ENCODE measurements at regions not wholly inside any gene's neighbourhood (a gene's known extent, or its start where the extent isn't known, plus 50 kb on each side); places are given as distances from the start of the nearest gene placed in this dataset.

- no peaks in the 10 kb centered on the region for H3K9me3 ChIP-seq
- H3K27ac ChIP-seq: no peak overlapping the region
- H3K4me3 ChIP-seq: no peak overlapping the region
- H3K27me3 ChIP-seq (ENCODE audit: low read depth): no peaks in the 10 kb centered on the region
- H3K36me3 ChIP-seq: no peaks in the 10 kb centered on the region
- no peak for DNase-seq
- no peak for TF ChIP-seq CTCF (IDR thresholded peaks at IDR 0.05)
- intact Hi-C loops (cut with DNase I): no loop called here
- no peak for ATAC-seq
- H3K4me1 ChIP-seq: no peaks in the 10 kb centered on the region
Measured at GRCh38 chr2:79368116-79368630, 144.7 kb upstream of the CTNNA2 start.

GRCh38 chr2:79359419-79359818 is 153.4 kb upstream of the CTNNA2 start:
- TF ChIP-seq CTCF (IDR thresholded peaks at IDR 0.05): no peak
- Histone ChIP-seq H3K4me3 (no peak overlapping the region), H3K36me3 (no peaks in the 10 kb centered on the region), H3K27me3 (ENCODE audit: low read depth) (no peaks in the 10 kb centered on the region), H3K4me1 (no peaks in the 10 kb centered on the region), H3K27ac (no peak overlapping the region), H3K9me3 (peaks cover 5% of the 10 kb centered on the region)
- no peak for DNase-seq
- intact Hi-C loops (cut with DNase I): no loop called here
- no peak for ATAC-seq

- intact Hi-C loops (cut with DNase I): no loop called here
- Histone ChIP-seq H3K27ac (no peak overlapping the region), H3K9me3 (peaks cover 8% of the 10 kb centered on the region), H3K4me1 (no peaks in the 10 kb centered on the region), H3K27me3 (ENCODE audit: low read depth) (no peaks in the 10 kb centered on the region), H3K4me3 (no peak overlapping the region), H3K36me3 (no peaks in the 10 kb centered on the region)
- DNase-seq (no peak), ATAC-seq (no peak)
- no peak for TF ChIP-seq CTCF (IDR thresholded peaks at IDR 0.05)
Measured at GRCh38 chr2:79355569-79355968, 157.3 kb upstream of the CTNNA2 start.

- DNase-seq (no peak), ATAC-seq (no peak)
- H3K27ac ChIP-seq: no peak overlapping the region
- intact Hi-C loops (cut with DNase I): no loop called here
- no peaks in the 10 kb centered on the region for H3K4me1 ChIP-seq
- H3K9me3 ChIP-seq: no peaks in the 10 kb centered on the region
- H3K36me3 ChIP-seq: no peaks in the 10 kb centered on the region
- TF ChIP-seq CTCF (IDR thresholded peaks at IDR 0.05): no peak
- no peak overlapping the region for H3K4me3 ChIP-seq
- H3K27me3 ChIP-seq (ENCODE audit: low read depth): no peaks in the 10 kb centered on the region
Measured at GRCh38 chr2:79327460-79327859, 167.9 kb upstream of the REG3A start.

- H3K4me3 ChIP-seq: no peak overlapping the region
- H3K4me1 ChIP-seq: no peaks in the 10 kb centered on the region
- H3K9me3 ChIP-seq: no peaks in the 10 kb centered on the region
- intact Hi-C loops (cut with DNase I): no loop called here
- H3K27ac ChIP-seq: no peak overlapping the region
- H3K36me3 ChIP-seq: no peaks in the 10 kb centered on the region
- ATAC-seq (no peak), DNase-seq (no peak)
- TF ChIP-seq CTCF (IDR thresholded peaks at IDR 0.05): no peak
- no peaks in the 10 kb centered on the region for H3K27me3 ChIP-seq (ENCODE audit: low read depth)
Measured at GRCh38 chr2:79320871-79321270, 161.3 kb upstream of the REG3A start.

GRCh38 chr2:79294994-79295393 is 135.4 kb upstream of the REG3A start:
- Histone ChIP-seq H3K4me3 (no peak overlapping the region), H3K4me1 (no peaks in the 10 kb centered on the region), H3K9me3 (no peaks in the 10 kb centered on the region), H3K27me3 (ENCODE audit: low read depth) (no peaks in the 10 kb centered on the region), H3K27ac (no peak overlapping the region), H3K36me3 (no peaks in the 10 kb centered on the region)
- no peak for TF ChIP-seq CTCF (IDR thresholded peaks at IDR 0.05)
- DNase-seq (no peak), ATAC-seq (no peak)
- intact Hi-C loops (cut with DNase I): no loop called here
